SK-N-SH (cell line): ENCODE measurements at regions not wholly inside any gene's neighbourhood (a gene's known extent, or its start where the extent isn't known, plus 50 kb on each side); places are given as distances from the start of the nearest gene placed in this dataset.

Experiments
- CTCF ChIA-PET: fragments of 300-600, 350-600 bp; formaldehyde crosslinking; extraction: SDS; loops from one replicate; lab custom pipeline; 2021; lab: Yijun Ruan, JAX
- POLR2A ChIA-PET: fragments of 350-600 bp; sonication (Branson Sonifier 250); formaldehyde crosslinking; extraction: SDS; loops from one replicate; lab custom pipeline; 2020; ENCODE audit warnings: antibody characterized with exemption, inconsistent platforms; lab: Yijun Ruan, JAX
- DNase-seq: peaks from one replicate; pipeline ENCODE4 v3.0.0; 2012
- H2AFZ ChIP-seq: fragments of 200-600 bp; sonication (generic); 2 replicates; pipeline ENCODE4 v1.8.1; 2016; ENCODE audit warnings: antibody characterized with exemption, mild to moderate bottlenecking, low read depth
- H3F3A ChIP-seq: fragments of 200-600 bp; sonication (generic); replicated peaks from 2 replicates; pipeline ENCODE3; 2016; ENCODE audit warnings: antibody characterized with exemption, mild to moderate bottlenecking; ENCODE audit not compliant: insufficient read depth
- H3K27ac ChIP-seq, 2 experiments: fragments of 200-500 bp in 1 of 2; fragments of 200-600 bp in 1 of 2; sonication (Bioruptor generic) in 1 of 2; sonication (generic), shearing (Covaris generic) in 1 of 2; 2 replicates each; pipeline versions ENCODE4 v1.5.1 to v1.6.1; 2014 to 2016; ENCODE audit warnings: low read depth in 2 of 2, inconsistent platforms in 1 of 2, low read length in 1 of 2, mild to moderate bottlenecking in 1 of 2, mixed read lengths in 1 of 2
- H3K27me3 ChIP-seq: fragments of 200-600 bp; sonication (generic), shearing (Covaris generic); 2 replicates; pipeline ENCODE4 v1.6.1; 2016; ENCODE audit warnings: mixed run types; ENCODE audit not compliant: insufficient read depth
- H3K36me3 ChIP-seq, 2 experiments: fragments of 200-500 bp in 1 of 2; fragments of 200-600 bp in 1 of 2; sonication (Bioruptor generic) in 1 of 2; sonication (generic) in 1 of 2; replicated peaks in 1 of 2; 2 replicates each; pipeline versions ENCODE3 to v1.5.1; 2014 to 2016; ENCODE audit warnings: low read length in 1 of 2, mild to moderate bottlenecking in 1 of 2; ENCODE audit not compliant: insufficient read depth in 2 of 2, control insufficient read depth in 1 of 2
- H3K4me1 ChIP-seq, 2 experiments: fragments of 200-500 bp in 1 of 2; fragments of 200-600 bp in 1 of 2; sonication (Bioruptor generic) in 1 of 2; sonication (generic), shearing (Covaris generic) in 1 of 2; 2 replicates each; pipeline versions ENCODE4 v1.5.1 to v1.6.1; 2014 to 2016; ENCODE audit warnings: low read depth in 1 of 2, low read length in 1 of 2, mixed run types in 1 of 2; ENCODE audit not compliant: insufficient read depth in 2 of 2, control insufficient read depth in 1 of 2
- H3K4me2 ChIP-seq: fragments of 200-600 bp; sonication (generic), shearing (Covaris generic); 2 replicates; pipeline ENCODE4 v1.6.1; 2017; ENCODE audit warnings: mixed run types
- H3K4me3 ChIP-seq, 2 experiments: fragments of 200-500 bp in 1 of 2; fragments of 200-600 bp in 1 of 2; sonication (Bioruptor generic) in 1 of 2; sonication (generic), shearing (Covaris generic) in 1 of 2; 2 replicates each; pipeline versions ENCODE4 v1.5.1 to v1.8.1; 2014 to 2016; ENCODE audit warnings: low read depth in 2 of 2, inconsistent platforms in 1 of 2, low read length in 1 of 2, mild to moderate bottlenecking in 1 of 2, mixed read lengths in 1 of 2, moderate library complexity in 1 of 2
- H3K79me2 ChIP-seq: fragments of 200-600 bp; sonication (generic); 2 replicates; pipeline ENCODE4 v1.8.1; 2017; ENCODE audit warnings: mild to moderate bottlenecking; ENCODE audit not compliant: insufficient read depth
- H3K9ac ChIP-seq: fragments of 200-600 bp; sonication (generic); 2 replicates; pipeline ENCODE4 v1.6.1; 2017; ENCODE audit warnings: mixed run types
- H3K9me2 ChIP-seq: fragments of 200-600 bp; sonication (generic); 2 replicates; pipeline ENCODE4 v1.6.1; 2017; ENCODE audit warnings: mixed run types
- H3K9me3 ChIP-seq: fragments of 200-600 bp; sonication (generic); 2 replicates; pipeline ENCODE4 v1.6.1; 2017; ENCODE audit warnings: mixed run types, mild to moderate bottlenecking, moderate library complexity
- H4K20me1 ChIP-seq: fragments of 200-600 bp; sonication (generic); 2 replicates; pipeline ENCODE4 v1.6.1; 2017; ENCODE audit warnings: mild to moderate bottlenecking, mixed run types; ENCODE audit not compliant: insufficient read depth
- CHD2 ChIP-seq: fragments of 150-350 bp; IDR thresholded peaks from 2 replicates; pipeline ENCODE4 v1.6.1; 2018; ENCODE audit warnings: low read length; ENCODE audit not compliant: partially characterized antibody
- CTCF ChIP-seq: fragments of 200-600 bp; sonication (generic); IDR thresholded peaks from 2 replicates; pipeline ENCODE4 v1.6.1; 2017; ENCODE audit warnings: antibody characterized with exemption, mild to moderate bottlenecking, moderate library complexity
- ELF1 ChIP-seq: IDR thresholded peaks from 2 replicates; pipeline ENCODE4 v1.4.0; 2012
- EZH2phosphoT487 ChIP-seq: fragments of 200-600 bp; sonication (generic); IDR thresholded peaks from 2 replicates; pipeline ENCODE4 v1.6.1; 2017; ENCODE audit warnings: low read depth, mixed run types, mild to moderate bottlenecking, antibody characterized with exemption, moderate library complexity, borderline replicate concordance
- FOSL2 ChIP-seq: IDR thresholded peaks from 2 replicates; pipeline ENCODE4 v1.4.0; 2012; ENCODE audit warnings: low read depth, mild to moderate bottlenecking, moderate library complexity, borderline replicate concordance
- FOXM1 ChIP-seq: IDR thresholded peaks from 2 replicates; pipeline ENCODE4 v1.4.0; 2012; ENCODE audit warnings: low read depth, mild to moderate bottlenecking
- GABPA ChIP-seq: IDR thresholded peaks from 2 replicates; pipeline ENCODE4 v1.4.0; 2012; ENCODE audit warnings: low read depth, mild to moderate bottlenecking
- GATA2 ChIP-seq: sonication (generic); formaldehyde crosslinking; IDR thresholded peaks from 2 replicates; pipeline ENCODE4 v1.5.0; 2020; ENCODE audit warnings: mild to moderate bottlenecking, missing genetic modification reagents
- JUND ChIP-seq: IDR thresholded peaks from 2 replicates; pipeline ENCODE4 v1.4.0; 2012
- MAX ChIP-seq: IDR thresholded peaks from 2 replicates; pipeline ENCODE4 v1.4.0; 2012; ENCODE audit warnings: low read depth
- NRF1 ChIP-seq: IDR thresholded peaks from 2 replicates; pipeline ENCODE4 v1.6.1; 2012; ENCODE audit warnings: low read depth, mild to moderate bottlenecking, low read length
- PBX3 ChIP-seq: IDR thresholded peaks from 2 replicates; pipeline ENCODE4; 2012
- REST ChIP-seq: IDR thresholded peaks from 2 replicates; pipeline ENCODE4 v1.6.1; 2012; ENCODE audit warnings: mild to moderate bottlenecking, low read depth, low read length, moderate library complexity
- RFX5 ChIP-seq: IDR thresholded peaks from 2 replicates; pipeline ENCODE4 v1.6.1; 2012; ENCODE audit warnings: mild to moderate bottlenecking, improper control_type of control experiment, low read length
- SIN3A ChIP-seq: IDR thresholded peaks from 2 replicates; pipeline ENCODE4 v1.6.1; 2012; ENCODE audit warnings: low read depth, mild to moderate bottlenecking, low read length, moderate library complexity, borderline replicate concordance
- TAF1 ChIP-seq: IDR thresholded peaks from 2 replicates; pipeline ENCODE4 v1.6.1; 2012; ENCODE audit warnings: low read depth, mild to moderate bottlenecking, low read length, moderate library complexity, borderline replicate concordance
- TEAD4 ChIP-seq: IDR thresholded peaks from 2 replicates; pipeline ENCODE4 v1.4.0; 2012; ENCODE audit warnings: mild to moderate bottlenecking, borderline replicate concordance; ENCODE audit not compliant: insufficient read depth
- USF1 ChIP-seq: IDR thresholded peaks from 2 replicates; pipeline ENCODE4 v1.4.0; 2012; ENCODE audit warnings: low read depth, borderline replicate concordance
- ZBTB33 ChIP-seq: IDR thresholded peaks from 2 replicates; pipeline ENCODE4 v1.4.0; 2012; ENCODE audit warnings: low read depth, borderline replicate concordance
- WGBS: methylation state at CpG from one replicate; pipeline ENCODE4 v1.1.6; 2017; ENCODE audit warnings: low lambda C conversion rate; 5-methylcytosine and 5-hydroxymethylcytosine counted together

GRCh38 chr3:34139566-34139965, 341.1 kb downstream of the PDCD6IP start:
- Histone ChIP-seq H3F3A (no peaks in the 10 kb centered on the region), H3K27me3 (no peaks in the 10 kb centered on the region), H3K9me3 (no peaks in the 10 kb centered on the region), H2AFZ (no peak overlapping the region), H3K4me1 (no peaks in the 10 kb centered on the region), H3K4me3 (no peak overlapping the region), H3K4me2 (no peak overlapping the region), H3K9ac (no peak overlapping the region), H4K20me1 (no peaks in the 10 kb centered on the region), H3K9me2 (no peaks in the 10 kb centered on the region), H3K79me2 (no peaks in the 10 kb centered on the region), H3K27ac (no peak overlapping the region), H3K36me3 (no peaks in the 10 kb centered on the region)
- ChIA-PET CTCF (interaction anchor here (0.7 kb wide), 1 partner anchor 48 kb away, joined by 3 read pairs; no protein-coding TSS in a partner anchor), POLR2A (no interaction called here)
- TF ChIP-seq MAX (no peak), FOSL2 (no peak), ELF1 (no peak)
- no peak for DNase-seq

- H3F3A ChIP-seq = no peaks in the 10 kb centered on the region
- no peaks in the 10 kb centered on the region for H3K9me2 ChIP-seq
- H3K9ac ChIP-seq = no peak overlapping the region
- no peaks in the 10 kb centered on the region for H3K27me3 ChIP-seq
- no peaks in the 10 kb centered on the region for H3K9me3 ChIP-seq
- no peak overlapping the region for H3K27ac ChIP-seq
- H2AFZ ChIP-seq = no peak overlapping the region
- CTCF ChIA-PET = no interaction called here
- H3K4me3 ChIP-seq = no peak overlapping the region
- no peak for DNase-seq
- no peaks in the 10 kb centered on the region for H3K4me1 ChIP-seq
- no peaks in the 10 kb centered on the region for H3K79me2 ChIP-seq
- no peaks in the 10 kb centered on the region for H4K20me1 ChIP-seq
- POLR2A ChIA-PET = no interaction called here
- 17% methylated on average over 1 of the region's 1 CpG for WGBS
- no peaks in the 10 kb centered on the region for H3K36me3 ChIP-seq
- no peak overlapping the region for H3K4me2 ChIP-seq
- TF ChIP-seq CHD2 (no peak), GATA2 (CRISPR knock-in tag) (no peak), CTCF (no peak), FOXM1 (no peak), REST (no peak), ZBTB33 (no peak), EZH2phosphoT487 (no peak), GABPA (no peak), SIN3A (no peak), USF1 (no peak), TEAD4 (no peak), NRF1 (no peak), JUND (no peak), FOSL2 (no peak), TAF1 (no peak), RFX5 (no peak), PBX3 (no peak), MAX (no peak)
Measured at GRCh38 chr3:34140616-34141015, 342.2 kb downstream of the PDCD6IP start.
